OCI-LY1 (cell line): ENCODE measurements at regions not wholly inside any gene's neighbourhood (a gene's known extent, or its start where the extent isn't known, plus 50 kb on each side); places are given as distances from the start of the nearest gene placed in this dataset.

Experiments used
- H2AFZ ChIP-seq: fragments of 200-600 bp; sonication (generic), shearing (Covaris generic); 2 replicates; pipeline ENCODE4 v1.6.0; 2014; ENCODE audit warnings: antibody characterized with exemption, mild to moderate bottlenecking, low read length
- H3F3A ChIP-seq: fragments of 200-600 bp; sonication (generic), shearing (Covaris generic); 2 replicates; pipeline ENCODE4 v1.6.0; 2014; ENCODE audit warnings: mild to moderate bottlenecking, antibody characterized with exemption, low read length, moderate library complexity; ENCODE audit not compliant: insufficient read depth
- H3K27ac ChIP-seq: fragments of 200-600 bp; sonication (generic); 2 replicates; pipeline ENCODE4 v1.5.1; 2014; ENCODE audit warnings: low read length, mixed run types, mild to moderate bottlenecking, low read depth; ENCODE audit not compliant: poor library complexity, severe bottlenecking
- H3K27me3 ChIP-seq: fragments of 200-600 bp; sonication (generic); 2 replicates; pipeline ENCODE4 v1.6.0; 2014; ENCODE audit warnings: antibody characterized with exemption, mild to moderate bottlenecking, low read length, moderate library complexity; ENCODE audit not compliant: insufficient read depth
- H3K36me3 ChIP-seq: fragments of 200-600 bp; sonication (generic); 2 replicates; pipeline ENCODE4 v1.6.1; 2014; ENCODE audit warnings: mild to moderate bottlenecking, antibody characterized with exemption, low read length, moderate library complexity, mixed read lengths; ENCODE audit not compliant: insufficient read depth
- H3K4me1 ChIP-seq: fragments of 200-600 bp; sonication (generic); 2 replicates; pipeline ENCODE4 v1.5.1; 2014; ENCODE audit warnings: mild to moderate bottlenecking, low read length, moderate library complexity; ENCODE audit not compliant: insufficient read depth, severe bottlenecking
- H3K4me2 ChIP-seq: fragments of 200-600 bp; sonication (generic), shearing (Covaris generic); 2 replicates; pipeline ENCODE4 v1.6.1; 2014; ENCODE audit warnings: low read length
- H3K4me3 ChIP-seq: fragments of 200-600 bp; sonication (generic); 2 replicates; pipeline ENCODE4 v1.5.1; 2014; ENCODE audit warnings: low read length, low read depth, mild to moderate bottlenecking, mixed read lengths; ENCODE audit not compliant: poor library complexity, severe bottlenecking
- H3K79me2 ChIP-seq: fragments of 200-600 bp; shearing (Covaris generic); 2 replicates; pipeline ENCODE4 v1.6.1; 2016; ENCODE audit warnings: mixed run types, low read length, mixed read lengths; ENCODE audit not compliant: insufficient read depth
- H3K9ac ChIP-seq: fragments of 200-600 bp; sonication (generic), shearing (Covaris generic); 2 replicates; pipeline ENCODE4 v1.6.1; 2014; ENCODE audit warnings: mild to moderate bottlenecking, low read length, mixed read lengths
- H3K9me2 ChIP-seq: fragments of 200-600 bp; sonication (generic), shearing (Covaris generic); 2 replicates; pipeline ENCODE4 v1.6.1; 2014; ENCODE audit warnings: low read depth, mild to moderate bottlenecking, low read length, mixed read lengths
- H3K9me3 ChIP-seq: fragments of 200-600 bp; shearing (Covaris generic); 2 replicates; pipeline ENCODE4 v1.6.1; 2014; ENCODE audit warnings: low read length, mixed read lengths
- H4K20me1 ChIP-seq: fragments of 200-600 bp; sonication (generic), shearing (Covaris generic); 2 replicates; pipeline ENCODE4 v1.6.0; 2016; ENCODE audit warnings: mild to moderate bottlenecking, low read length; ENCODE audit not compliant: insufficient read depth
- EZH2 ChIP-seq: fragments of 200-600 bp; sonication (generic), shearing (Covaris generic); IDR thresholded peaks from 2 replicates; pipeline ENCODE4 v1.8.0; 2017; ENCODE audit warnings: borderline replicate concordance, mixed run types, mild to moderate bottlenecking, antibody characterized with exemption, low read length, moderate library complexity, mixed read lengths
- TF ChIP-seq, protein P1 (sequence below): fragments of 200-600 bp; sonication (generic), shearing (Covaris generic); IDR thresholded peaks from 2 replicates; pipeline ENCODE4 v1.5.1; 2017; ENCODE audit warnings: mild to moderate bottlenecking, antibody characterized with exemption, low read length, moderate library complexity, mixed read lengths

DNA sequence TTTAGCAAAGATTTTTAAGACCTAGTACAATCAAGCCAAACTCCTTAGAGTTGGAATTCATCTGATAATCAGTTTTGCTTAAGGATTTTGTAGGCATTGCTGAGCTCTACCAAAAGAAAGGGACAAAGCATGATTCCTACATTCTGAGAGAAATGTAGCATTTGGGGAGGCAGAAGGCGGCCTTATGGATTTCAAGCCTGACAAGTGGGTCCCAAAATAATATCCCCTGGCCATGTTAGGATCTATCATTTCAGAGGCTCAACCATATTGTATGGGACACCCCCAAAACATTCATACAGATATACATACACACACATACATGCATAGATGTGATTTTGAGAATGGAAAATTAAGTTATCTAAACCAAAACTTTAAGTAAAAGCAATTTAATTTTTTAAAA lies 257.8 kb upstream of the VLDLR start:
- Histone ChIP-seq H2AFZ (no peak overlapping the region), H3K9ac (no peak overlapping the region), H4K20me1 (no peaks in the 10 kb centered on the region), H3F3A (no peaks in the 10 kb centered on the region), H3K27ac (no peak overlapping the region), H3K36me3 (no peaks in the 10 kb centered on the region), H3K9me2 (no peaks in the 10 kb centered on the region), H3K27me3 (no peaks in the 10 kb centered on the region), H3K4me3 (no peak overlapping the region), H3K9me3 (no peaks in the 10 kb centered on the region), H3K79me2 (no peaks in the 10 kb centered on the region), H3K4me2 (no peak overlapping the region), H3K4me1 (no peaks in the 10 kb centered on the region)
- TF ChIP-seq EZH2: no peak
- TF ChIP-seq, protein P1, sequence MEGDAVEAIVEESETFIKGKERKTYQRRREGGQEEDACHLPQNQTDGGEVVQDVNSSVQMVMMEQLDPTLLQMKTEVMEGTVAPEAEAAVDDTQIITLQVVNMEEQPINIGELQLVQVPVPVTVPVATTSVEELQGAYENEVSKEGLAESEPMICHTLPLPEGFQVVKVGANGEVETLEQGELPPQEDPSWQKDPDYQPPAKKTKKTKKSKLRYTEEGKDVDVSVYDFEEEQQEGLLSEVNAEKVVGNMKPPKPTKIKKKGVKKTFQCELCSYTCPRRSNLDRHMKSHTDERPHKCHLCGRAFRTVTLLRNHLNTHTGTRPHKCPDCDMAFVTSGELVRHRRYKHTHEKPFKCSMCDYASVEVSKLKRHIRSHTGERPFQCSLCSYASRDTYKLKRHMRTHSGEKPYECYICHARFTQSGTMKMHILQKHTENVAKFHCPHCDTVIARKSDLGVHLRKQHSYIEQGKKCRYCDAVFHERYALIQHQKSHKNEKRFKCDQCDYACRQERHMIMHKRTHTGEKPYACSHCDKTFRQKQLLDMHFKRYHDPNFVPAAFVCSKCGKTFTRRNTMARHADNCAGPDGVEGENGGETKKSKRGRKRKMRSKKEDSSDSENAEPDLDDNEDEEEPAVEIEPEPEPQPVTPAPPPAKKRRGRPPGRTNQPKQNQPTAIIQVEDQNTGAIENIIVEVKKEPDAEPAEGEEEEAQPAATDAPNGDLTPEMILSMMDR: no peak

DNA sequence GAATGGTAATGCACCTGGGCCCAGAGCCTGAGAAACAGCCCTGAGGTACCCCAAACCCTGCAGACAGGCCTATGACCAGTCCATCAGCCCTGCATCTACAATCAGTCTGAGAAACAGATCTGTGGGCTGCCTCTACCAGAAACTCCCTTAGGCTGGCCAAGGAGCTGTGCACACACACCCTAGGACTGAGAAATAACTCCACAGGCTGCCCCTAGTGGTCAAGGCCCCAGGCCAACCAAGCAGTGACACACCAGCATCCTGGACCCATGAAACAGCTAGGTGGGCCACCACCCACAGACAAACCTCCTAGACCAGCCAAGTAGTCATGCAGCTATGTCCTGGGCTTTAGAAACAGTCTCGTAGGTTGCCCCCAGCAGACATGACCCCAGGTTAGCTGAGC lies 253.6 kb upstream of the VLDLR start:
- Histone ChIP-seq H3K79me2 (no peaks in the 10 kb centered on the region), H3K9me3 (no peaks in the 10 kb centered on the region), H2AFZ (no peak overlapping the region), H3K9ac (no peak overlapping the region), H3K4me1 (no peaks in the 10 kb centered on the region), H3K9me2 (no peaks in the 10 kb centered on the region), H3K27ac (no peak overlapping the region), H3K36me3 (no peaks in the 10 kb centered on the region), H3F3A (no peaks in the 10 kb centered on the region), H4K20me1 (no peaks in the 10 kb centered on the region), H3K27me3 (no peaks in the 10 kb centered on the region), H3K4me3 (no peak overlapping the region), H3K4me2 (no peak overlapping the region)
- no peak for TF ChIP-seq EZH2
- TF ChIP-seq, protein P1: peak; percentile 40

DNA sequence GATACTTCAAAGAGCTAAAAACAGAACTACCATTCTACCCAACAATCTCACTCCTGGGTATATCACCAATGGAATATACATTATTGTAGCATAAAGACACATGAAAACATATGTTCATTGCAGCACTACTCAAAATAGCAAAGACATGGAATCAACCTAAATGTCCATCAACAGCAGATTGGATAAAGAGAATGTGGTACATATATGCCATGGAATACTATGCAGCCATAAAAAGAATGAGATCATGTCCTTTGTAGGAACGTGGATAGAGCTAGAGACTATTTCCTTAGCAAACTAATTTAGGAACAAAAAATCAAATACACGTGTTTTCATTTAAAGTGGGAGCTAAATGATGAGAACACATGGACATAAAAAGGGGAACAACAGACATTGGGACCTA lies 247.9 kb upstream of the VLDLR start:
- H3K27me3 ChIP-seq: no peaks in the 10 kb centered on the region
- no peaks in the 10 kb centered on the region for H3K36me3 ChIP-seq
- no peaks in the 10 kb centered on the region for H3F3A ChIP-seq
- H3K9me2 ChIP-seq: no peaks in the 10 kb centered on the region
- no peaks in the 10 kb centered on the region for H3K79me2 ChIP-seq
- no peaks in the 10 kb centered on the region for H4K20me1 ChIP-seq
- H3K9me3 ChIP-seq: no peaks in the 10 kb centered on the region
- H2AFZ ChIP-seq: no peak overlapping the region
- H3K4me1 ChIP-seq: no peaks in the 10 kb centered on the region
- no peak overlapping the region for H3K27ac ChIP-seq
- H3K9ac ChIP-seq: no peak overlapping the region
- no peak for TF ChIP-seq EZH2
- TF ChIP-seq, protein P1: no peak
- no peak overlapping the region for H3K4me2 ChIP-seq
- no peak overlapping the region for H3K4me3 ChIP-seq
